ENCODE measurements at regions not wholly inside any gene's neighbourhood (a gene's known extent, or its start where the extent isn't known, plus 50 kb on each side); places are given as distances from the start of the nearest gene placed in this dataset.

DNA sequence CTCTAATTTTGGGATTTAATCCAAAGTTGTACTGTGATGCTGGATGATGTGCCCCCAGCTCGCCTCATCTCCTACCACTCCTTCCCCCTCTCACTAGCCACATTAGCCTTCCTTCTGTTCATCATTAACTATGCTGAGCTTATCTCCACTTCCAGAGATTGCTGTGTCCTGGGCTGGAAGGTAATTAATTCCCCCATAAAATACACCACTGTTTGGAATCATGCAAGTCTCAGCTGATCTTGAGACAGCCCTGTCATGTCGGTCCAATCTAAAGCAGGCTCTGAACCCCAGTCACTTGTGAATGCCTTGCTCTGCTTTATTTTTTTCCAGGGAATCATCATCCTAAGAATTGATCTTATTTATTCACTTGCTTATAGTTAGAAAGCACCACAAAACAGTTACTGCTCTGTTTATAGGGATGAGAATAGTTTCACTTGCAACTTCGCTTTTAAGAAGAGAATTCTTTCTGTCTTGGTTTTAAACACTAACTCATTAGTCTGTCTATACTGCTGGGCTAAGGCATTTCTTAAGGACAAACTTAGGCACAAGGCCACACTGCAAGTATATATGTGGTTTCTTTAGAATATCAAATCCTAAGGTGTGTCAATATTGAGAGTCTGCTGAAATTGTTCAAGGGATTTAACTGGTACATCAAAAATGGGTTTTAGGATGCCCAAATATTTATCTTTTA lies 341.1 kb upstream of the SEMA3A start:
- no peak overlapping the region for H3K4me3 Mint-ChIP-seq (ENCODE audit: unreplicated experiment)
- H3K27me3 Mint-ChIP-seq (ENCODE audit: unreplicated experiment): peaks cover 1% of the 10 kb centered on the region
- H3K9me3 Mint-ChIP-seq (ENCODE audit: unreplicated experiment): no peaks in the 10 kb centered on the region
- no peaks in the 10 kb centered on the region for H3K36me3 Mint-ChIP-seq (ENCODE audit: low read depth, unreplicated experiment)
- TF ChIP-seq, protein P1, sequence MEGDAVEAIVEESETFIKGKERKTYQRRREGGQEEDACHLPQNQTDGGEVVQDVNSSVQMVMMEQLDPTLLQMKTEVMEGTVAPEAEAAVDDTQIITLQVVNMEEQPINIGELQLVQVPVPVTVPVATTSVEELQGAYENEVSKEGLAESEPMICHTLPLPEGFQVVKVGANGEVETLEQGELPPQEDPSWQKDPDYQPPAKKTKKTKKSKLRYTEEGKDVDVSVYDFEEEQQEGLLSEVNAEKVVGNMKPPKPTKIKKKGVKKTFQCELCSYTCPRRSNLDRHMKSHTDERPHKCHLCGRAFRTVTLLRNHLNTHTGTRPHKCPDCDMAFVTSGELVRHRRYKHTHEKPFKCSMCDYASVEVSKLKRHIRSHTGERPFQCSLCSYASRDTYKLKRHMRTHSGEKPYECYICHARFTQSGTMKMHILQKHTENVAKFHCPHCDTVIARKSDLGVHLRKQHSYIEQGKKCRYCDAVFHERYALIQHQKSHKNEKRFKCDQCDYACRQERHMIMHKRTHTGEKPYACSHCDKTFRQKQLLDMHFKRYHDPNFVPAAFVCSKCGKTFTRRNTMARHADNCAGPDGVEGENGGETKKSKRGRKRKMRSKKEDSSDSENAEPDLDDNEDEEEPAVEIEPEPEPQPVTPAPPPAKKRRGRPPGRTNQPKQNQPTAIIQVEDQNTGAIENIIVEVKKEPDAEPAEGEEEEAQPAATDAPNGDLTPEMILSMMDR (IDR thresholded peaks at IDR 0.05; ENCODE audit: unreplicated experiment): no peak
- no peaks in the 10 kb centered on the region for H3K4me1 Mint-ChIP-seq (ENCODE audit: unreplicated experiment)
- no peak overlapping the region for H3K27ac Mint-ChIP-seq (ENCODE audit: unreplicated experiment)
- DNase-seq (ENCODE audit: low spot score): no peak

GRCh38 chr7:84533182-84533581 lies 338.6 kb upstream of the SEMA3A start:
- no peaks in the 10 kb centered on the region for H3K9me3 Mint-ChIP-seq (ENCODE audit: unreplicated experiment)
- no peak overlapping the region for H3K27ac Mint-ChIP-seq (ENCODE audit: unreplicated experiment)
- H3K27me3 Mint-ChIP-seq (ENCODE audit: unreplicated experiment): peaks cover 1% of the 10 kb centered on the region
- no peak for DNase-seq (ENCODE audit: low spot score)
- H3K36me3 Mint-ChIP-seq (ENCODE audit: low read depth, unreplicated experiment): no peaks in the 10 kb centered on the region
- H3K4me3 Mint-ChIP-seq (ENCODE audit: unreplicated experiment): no peak overlapping the region
- no peaks in the 10 kb centered on the region for H3K4me1 Mint-ChIP-seq (ENCODE audit: unreplicated experiment)
- TF ChIP-seq, protein P1 (IDR thresholded peaks at IDR 0.05; ENCODE audit: unreplicated experiment): no peak

DNA sequence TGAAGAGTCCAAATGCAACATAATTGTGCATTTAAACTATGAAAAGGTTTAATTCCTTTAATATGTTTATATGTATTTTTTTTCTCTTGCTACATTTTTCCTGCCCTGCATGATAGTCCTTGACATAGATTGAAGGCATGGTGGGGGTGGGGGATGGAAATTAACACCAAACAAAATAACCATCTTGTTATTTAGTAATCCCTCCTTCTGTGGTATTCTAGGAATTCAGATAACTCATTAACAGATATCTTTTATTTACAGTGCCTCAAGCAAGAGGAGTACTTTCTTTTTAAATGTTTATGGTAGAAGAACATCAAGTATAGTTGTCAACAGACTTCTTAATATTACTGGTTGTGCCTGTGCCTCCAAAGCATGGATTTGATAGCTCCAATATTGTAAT lies 337.6 kb upstream of the SEMA3A start:
- H3K36me3 Mint-ChIP-seq (ENCODE audit: low read depth, unreplicated experiment): no peaks in the 10 kb centered on the region
- H3K27me3 Mint-ChIP-seq (ENCODE audit: unreplicated experiment): peaks cover 1% of the 10 kb centered on the region
- no peaks in the 10 kb centered on the region for H3K4me1 Mint-ChIP-seq (ENCODE audit: unreplicated experiment)
- no peak overlapping the region for H3K4me3 Mint-ChIP-seq (ENCODE audit: unreplicated experiment)
- TF ChIP-seq, protein P1 (IDR thresholded peaks at IDR 0.05; ENCODE audit: unreplicated experiment): no peak
- DNase-seq (ENCODE audit: low spot score): no peak
- no peak overlapping the region for H3K27ac Mint-ChIP-seq (ENCODE audit: unreplicated experiment)
- H3K9me3 Mint-ChIP-seq (ENCODE audit: unreplicated experiment): no peaks in the 10 kb centered on the region

DNA sequence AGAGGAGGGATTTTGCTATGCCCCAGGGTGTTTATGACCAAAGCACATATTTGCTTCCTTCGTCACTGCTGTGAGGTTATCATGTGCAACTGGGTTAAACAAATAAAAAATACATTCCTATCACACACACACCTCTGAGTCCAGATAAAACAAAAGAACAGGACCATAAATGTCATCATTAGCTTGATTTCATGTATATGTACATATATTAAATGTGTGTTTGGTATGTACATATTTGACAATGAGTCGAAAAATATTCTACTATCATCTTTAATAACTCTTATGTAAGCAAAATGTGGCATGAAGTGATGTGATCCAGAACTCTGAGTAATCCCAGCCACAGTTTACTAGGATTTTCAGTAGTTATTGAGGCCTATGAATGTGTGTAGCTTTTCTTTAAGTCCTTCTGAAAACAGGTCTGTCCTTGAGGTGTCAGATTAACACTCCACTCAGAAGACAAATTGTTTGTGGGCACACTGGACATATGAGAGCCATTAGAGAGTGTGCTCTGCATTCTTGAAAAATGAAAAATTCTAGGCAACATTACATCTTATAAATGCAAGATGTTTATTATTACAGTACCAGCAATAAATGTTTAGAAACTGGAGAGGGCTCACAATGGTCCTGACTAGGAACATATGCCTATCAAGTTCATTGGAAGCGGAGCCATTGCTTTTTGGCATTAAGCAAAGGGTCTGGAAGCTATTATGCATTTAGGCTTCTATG lies 335.1 kb upstream of the SEMA3A start:
- no peaks in the 10 kb centered on the region for H3K4me1 Mint-ChIP-seq (ENCODE audit: unreplicated experiment)
- no peaks in the 10 kb centered on the region for H3K36me3 Mint-ChIP-seq (ENCODE audit: low read depth, unreplicated experiment)
- no peak for DNase-seq (ENCODE audit: low spot score)
- H3K9me3 Mint-ChIP-seq (ENCODE audit: unreplicated experiment): no peaks in the 10 kb centered on the region
- H3K27ac Mint-ChIP-seq (ENCODE audit: unreplicated experiment): no peak overlapping the region
- TF ChIP-seq, protein P1 (IDR thresholded peaks at IDR 0.05; ENCODE audit: unreplicated experiment): no peak
- no peaks in the 10 kb centered on the region for H3K27me3 Mint-ChIP-seq (ENCODE audit: unreplicated experiment)
- no peak overlapping the region for H3K4me3 Mint-ChIP-seq (ENCODE audit: unreplicated experiment)

Measured in endothelial cell (in vitro differentiated cells).